ENCODE measurements at regions not wholly inside any gene's neighbourhood (a gene's known extent, or its start where the extent isn't known, plus 50 kb on each side); places are given as distances from the start of the nearest gene placed in this dataset.

- intact Hi-C loops (cut with DNase I; ENCODE audit: low total_unique reads): no loop called here
- no peaks in the 10 kb centered on the region for H3K27me3 ChIP-seq (replicated peaks in 1 of 7)
- H3K36me3 ChIP-seq: no peaks in the 10 kb centered on the region
- H3K9me3 ChIP-seq: no peaks in the 10 kb centered on the region
- DNase-seq: no peak
- no peak overlapping the region for H3K4me3 ChIP-seq
- no peak overlapping the region for H3K27ac ChIP-seq
- TF ChIP-seq, protein P1, sequence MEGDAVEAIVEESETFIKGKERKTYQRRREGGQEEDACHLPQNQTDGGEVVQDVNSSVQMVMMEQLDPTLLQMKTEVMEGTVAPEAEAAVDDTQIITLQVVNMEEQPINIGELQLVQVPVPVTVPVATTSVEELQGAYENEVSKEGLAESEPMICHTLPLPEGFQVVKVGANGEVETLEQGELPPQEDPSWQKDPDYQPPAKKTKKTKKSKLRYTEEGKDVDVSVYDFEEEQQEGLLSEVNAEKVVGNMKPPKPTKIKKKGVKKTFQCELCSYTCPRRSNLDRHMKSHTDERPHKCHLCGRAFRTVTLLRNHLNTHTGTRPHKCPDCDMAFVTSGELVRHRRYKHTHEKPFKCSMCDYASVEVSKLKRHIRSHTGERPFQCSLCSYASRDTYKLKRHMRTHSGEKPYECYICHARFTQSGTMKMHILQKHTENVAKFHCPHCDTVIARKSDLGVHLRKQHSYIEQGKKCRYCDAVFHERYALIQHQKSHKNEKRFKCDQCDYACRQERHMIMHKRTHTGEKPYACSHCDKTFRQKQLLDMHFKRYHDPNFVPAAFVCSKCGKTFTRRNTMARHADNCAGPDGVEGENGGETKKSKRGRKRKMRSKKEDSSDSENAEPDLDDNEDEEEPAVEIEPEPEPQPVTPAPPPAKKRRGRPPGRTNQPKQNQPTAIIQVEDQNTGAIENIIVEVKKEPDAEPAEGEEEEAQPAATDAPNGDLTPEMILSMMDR (IDR thresholded peaks at IDR 0.05 in 8 of 11, conservative IDR thresholded peaks at IDR 0.05 in 3 of 11): no peak
- TF ChIP-seq POLR2A (IDR thresholded peaks at IDR 0.05) (no peak), POLR2AphosphoS5 (IDR thresholded peaks at IDR 0.05) (no peak)
- WGBS, 5 donors: 31 to 50% (median 39%) methylated on average over 4 of the region's 4 CpGs
- peaks cover 0 to 11% (median 4%) of the 10 kb centered on the region in 6 donors for H3K4me1 ChIP-seq
Observed at GRCh38 chr7:41007351-41007751, 695.5 kb downstream of the INHBA start.

DNA sequence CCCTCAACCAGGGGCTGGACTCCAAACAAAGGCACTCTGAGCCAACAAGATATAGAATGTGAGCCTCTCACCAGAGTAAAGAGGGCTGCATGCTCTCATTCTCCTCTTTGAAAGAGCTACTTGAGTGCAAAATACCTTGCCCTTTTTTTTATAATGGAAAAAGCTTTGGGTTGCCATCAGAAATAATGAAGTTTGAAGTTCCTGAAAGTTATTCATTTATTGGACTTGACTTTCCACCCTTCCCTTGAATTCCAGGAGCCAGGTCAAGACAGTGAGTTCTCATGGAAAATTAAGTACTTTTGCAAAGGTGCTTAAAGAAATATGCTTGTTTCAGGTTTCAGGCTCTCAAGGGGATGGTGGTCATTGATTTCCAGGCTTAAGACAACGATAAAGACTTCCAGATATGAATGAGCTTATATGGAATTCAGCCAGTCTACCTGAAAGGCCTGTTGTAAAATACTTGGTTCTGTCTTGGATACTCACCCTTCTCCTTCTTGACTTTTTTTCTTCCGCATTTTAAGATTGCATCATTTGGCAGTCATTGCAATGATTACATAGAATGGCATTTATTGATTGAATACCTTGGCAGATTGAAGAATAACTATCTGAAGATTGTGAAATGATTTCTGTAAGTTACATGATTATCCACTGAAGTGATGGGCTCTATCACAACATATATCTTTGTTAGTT is 696.4 kb downstream of the INHBA start:
- Histone ChIP-seq H3K27ac (no peak overlapping the region), H3K4me3 (no peak overlapping the region), H3K27me3 (replicated peaks in 1 of 7) (no peaks in the 10 kb centered on the region), H3K4me1 (peaks cover 0 to 11% (median 4%) of the 10 kb centered on the region in 6 donors), H3K36me3 (no peaks in the 10 kb centered on the region), H3K9me3 (no peaks in the 10 kb centered on the region)
- 70 to 86% (median 78%) methylated on average over 2 of the region's 2 CpGs for WGBS, 5 donors
- intact Hi-C loops (cut with DNase I; ENCODE audit: low total_unique reads): no loop called here
- no peak for DNase-seq
- TF ChIP-seq, protein P1 (IDR thresholded peaks at IDR 0.05 in 8 of 11, conservative IDR thresholded peaks at IDR 0.05 in 3 of 11): no peak
- TF ChIP-seq POLR2A (IDR thresholded peaks at IDR 0.05) (no peak), POLR2AphosphoS5 (IDR thresholded peaks at IDR 0.05) (no peak)

- TF ChIP-seq POLR2AphosphoS5 (IDR thresholded peaks at IDR 0.05) (no peak), POLR2A (IDR thresholded peaks at IDR 0.05) (no peak)
- TF ChIP-seq, protein P1 (IDR thresholded peaks at IDR 0.05 in 8 of 11, conservative IDR thresholded peaks at IDR 0.05 in 3 of 11): no peak
- no peak for DNase-seq
- intact Hi-C loops (cut with DNase I; ENCODE audit: low total_unique reads): no loop called here
- peaks cover 0 to 2% (median 0%) of the 10 kb centered on the region in 6 donors for H3K4me1 ChIP-seq
- H3K27me3 ChIP-seq (replicated peaks in 1 of 7): no peaks in the 10 kb centered on the region
- no peaks in the 10 kb centered on the region for H3K36me3 ChIP-seq
- no peak overlapping the region for H3K4me3 ChIP-seq
- 68 to 96% (median 75%) methylated on average over 2 of the region's 2 CpGs for WGBS, 5 donors
- H3K9me3 ChIP-seq: no peaks in the 10 kb centered on the region
- no peak overlapping the region for H3K27ac ChIP-seq
Observed at GRCh38 chr7:41005374-41005901, 697.5 kb downstream of the INHBA start.

DNA sequence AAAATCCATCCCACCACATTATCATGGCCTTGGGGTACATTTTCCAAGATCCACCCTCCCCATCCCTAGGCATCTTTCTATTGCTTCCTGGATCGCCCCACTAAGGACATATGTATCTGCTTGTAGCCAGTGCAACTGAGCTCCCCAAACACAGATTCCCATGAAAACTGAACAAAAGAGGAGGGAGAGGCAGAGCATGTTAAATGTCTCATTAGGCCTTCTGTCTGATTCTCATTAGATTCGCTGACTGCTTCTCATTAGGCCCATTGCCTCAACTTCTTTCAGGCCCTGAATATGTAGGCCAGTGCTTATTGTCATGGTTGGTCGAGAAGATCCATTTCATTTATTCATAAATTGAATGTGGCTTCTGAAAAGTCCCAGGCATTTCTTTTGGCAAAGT is 698.9 kb downstream of the INHBA start:
- DNase-seq: no peak
- intact Hi-C loops (cut with DNase I; ENCODE audit: low total_unique reads): no loop called here
- 83 to 96% (median 89%) methylated on average over 3 of the region's 3 CpGs for WGBS, 5 donors
- no peak overlapping the region for H3K4me3 ChIP-seq
- no peaks in the 10 kb centered on the region for H3K27me3 ChIP-seq (replicated peaks in 1 of 7)
- H3K9me3 ChIP-seq: no peaks in the 10 kb centered on the region
- no peaks in the 10 kb centered on the region for H3K36me3 ChIP-seq
- H3K27ac ChIP-seq: no peak overlapping the region
- no peaks in the 10 kb centered on the region for H3K4me1 ChIP-seq
- TF ChIP-seq, protein P1 (IDR thresholded peaks at IDR 0.05 in 8 of 11, conservative IDR thresholded peaks at IDR 0.05 in 3 of 11): no peak
- no peak for TF ChIP-seq POLR2AphosphoS5 (IDR thresholded peaks at IDR 0.05)
- no peak for TF ChIP-seq POLR2A (IDR thresholded peaks at IDR 0.05)
